ENCODE measurements at regions not wholly inside any gene's neighbourhood (a gene's known extent, or its start where the extent isn't known, plus 50 kb on each side); places are given as distances from the start of the nearest gene placed in this dataset.

DNA sequence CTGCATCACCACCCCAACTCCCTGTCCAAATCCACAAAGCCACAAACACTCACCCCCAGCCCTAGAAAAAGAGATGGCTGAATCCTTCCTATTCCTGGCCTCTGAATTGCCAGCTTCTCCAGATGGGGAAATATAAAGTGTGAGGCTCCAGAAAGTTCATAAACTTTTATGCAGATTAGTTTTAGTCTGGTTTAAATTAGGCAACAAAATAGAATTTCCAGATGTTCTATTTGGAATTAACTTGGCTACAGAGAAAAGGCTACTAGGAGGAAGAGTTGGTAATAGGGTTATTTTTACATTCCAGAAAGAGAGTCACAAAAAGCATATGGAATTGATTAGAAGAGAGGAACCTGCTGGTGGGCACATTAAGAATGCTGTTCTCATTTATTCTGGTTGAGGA is 56.0 kb downstream of the EN1 start:
- DNase-seq (ENCODE audit: extremely low read depth in 1 of 11, low read depth in 9 of 11, low spot score in 4 of 11) = no peak

DNA sequence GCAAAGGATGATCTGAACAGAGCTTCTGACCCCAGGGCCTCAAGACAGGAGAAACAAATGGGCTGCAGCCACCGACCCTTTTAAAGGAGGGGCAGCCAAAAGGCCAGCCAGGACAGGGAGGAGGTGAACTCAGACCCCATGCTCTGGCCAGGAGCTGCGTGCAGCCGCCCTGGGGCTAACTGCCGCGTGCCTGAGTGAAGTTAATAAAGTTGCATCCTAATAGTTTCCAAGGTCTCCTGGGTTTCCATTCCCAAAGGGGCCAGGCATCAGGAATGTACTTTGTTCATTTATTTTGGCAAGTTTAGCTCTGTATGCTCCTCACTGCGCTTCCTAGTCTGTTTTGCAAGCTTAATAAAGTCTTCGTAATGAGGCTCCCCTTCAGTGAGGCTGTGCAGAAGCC is 60.7 kb downstream of the EN1 start:
- no peak for DNase-seq (ENCODE audit: extremely low read depth in 1 of 11, low read depth in 9 of 11, low spot score in 4 of 11)

DNA sequence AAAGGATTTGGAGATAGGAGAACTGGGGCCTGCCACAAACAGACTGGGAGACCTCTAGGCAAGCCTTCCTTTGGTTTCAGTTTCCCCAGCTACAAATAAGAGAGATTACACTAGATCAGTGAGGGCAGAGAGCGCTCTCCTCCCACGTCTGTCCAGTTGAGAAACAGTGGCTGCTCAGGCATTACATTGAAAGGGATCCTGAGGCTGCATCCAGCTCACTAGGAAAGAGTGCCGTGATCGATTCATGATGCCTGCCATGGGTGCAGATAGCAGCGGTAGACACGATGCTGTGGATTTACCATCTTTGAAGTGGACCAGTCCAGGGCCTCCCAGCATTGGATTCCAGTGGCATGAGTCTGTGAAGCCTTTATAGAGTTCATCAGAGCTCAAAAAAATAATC is 62.6 kb downstream of the EN1 start:
- no peak for DNase-seq (ENCODE audit: extremely low read depth in 1 of 11, low read depth in 9 of 11, low spot score in 4 of 11)

DNA sequence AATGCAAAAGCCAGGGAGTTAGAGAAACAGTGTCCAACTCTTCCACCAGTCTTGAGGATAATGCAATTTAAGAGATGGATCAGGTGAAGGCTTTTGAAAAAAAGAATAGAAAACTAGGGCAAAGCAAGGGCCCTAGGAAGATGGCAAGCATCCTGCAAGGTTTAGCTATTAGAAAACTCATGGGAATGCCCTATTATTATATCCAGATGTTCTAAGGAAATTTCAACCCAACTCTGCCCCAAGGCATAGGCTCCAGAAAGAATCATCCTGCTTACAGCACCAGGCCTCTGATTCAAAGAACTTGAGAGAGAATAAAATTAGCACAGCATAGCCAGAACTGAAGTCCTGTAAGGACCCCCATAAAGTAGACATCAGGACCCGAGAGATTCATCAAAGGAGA is 68.1 kb downstream of the EN1 start:
- DNase-seq (ENCODE audit: extremely low read depth in 1 of 11, low read depth in 9 of 11, low spot score in 4 of 11) = no peak

DNA sequence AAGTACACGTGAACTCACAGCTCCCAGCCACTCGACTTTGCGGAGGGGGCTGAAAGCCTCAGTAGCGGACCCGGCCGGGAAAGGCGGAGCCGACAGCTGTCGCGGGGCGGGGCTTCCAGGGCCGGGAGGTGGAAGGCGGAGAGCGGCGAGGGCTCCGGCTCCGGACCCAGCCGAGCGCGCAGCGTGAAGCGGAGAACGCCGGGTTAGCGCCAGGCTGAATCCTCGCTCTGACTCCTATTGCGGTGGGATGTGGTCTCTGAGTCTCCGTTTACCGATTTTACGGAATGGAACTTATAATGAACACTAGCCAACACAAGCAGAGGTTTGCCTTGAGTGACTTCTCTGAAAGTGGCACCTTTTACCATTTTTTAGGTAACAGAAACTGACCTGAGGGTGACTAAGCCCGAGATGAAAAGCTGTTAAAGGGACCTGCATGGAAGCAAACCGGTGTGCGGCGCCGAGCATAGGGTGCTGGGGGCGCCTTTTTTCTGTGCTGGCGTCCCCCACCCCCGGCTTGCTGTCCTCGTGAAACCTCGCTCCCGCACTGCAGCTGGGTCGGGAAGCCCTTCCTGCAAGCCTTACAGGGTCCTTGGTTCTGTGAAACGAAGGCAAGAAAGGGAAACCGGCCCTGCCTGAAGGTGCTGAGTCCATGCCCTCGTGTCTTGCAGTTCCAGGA is 72.9 kb downstream of the EN1 start:
- peak in 7 of 11 donors; percentile 17 to 36 (median 29) for DNase-seq (ENCODE audit: extremely low read depth in 1 of 11, low read depth in 9 of 11, low spot score in 4 of 11)

DNA sequence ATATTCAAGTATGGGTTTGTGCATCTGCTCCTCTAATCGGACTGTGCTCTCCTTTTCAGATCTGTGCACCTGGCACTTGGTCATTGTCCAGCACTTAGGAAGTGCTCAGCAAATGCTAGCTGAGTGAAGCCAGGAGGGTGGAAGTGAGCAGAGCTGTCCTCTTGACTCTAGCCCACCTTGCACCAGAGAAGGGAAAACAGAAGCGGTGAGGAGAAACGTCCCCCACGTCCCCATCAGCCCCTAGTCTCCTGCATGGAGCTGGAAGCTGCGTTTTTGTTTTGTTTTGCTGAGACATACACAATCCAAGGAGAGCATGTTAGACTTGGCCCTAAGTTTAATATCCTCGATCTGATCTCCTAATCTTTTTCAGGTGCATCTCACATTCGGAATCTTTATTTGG is 73.6 kb downstream of the EN1 start:
- no peak for DNase-seq (ENCODE audit: extremely low read depth in 1 of 11, low read depth in 9 of 11, low spot score in 4 of 11)

DNA sequence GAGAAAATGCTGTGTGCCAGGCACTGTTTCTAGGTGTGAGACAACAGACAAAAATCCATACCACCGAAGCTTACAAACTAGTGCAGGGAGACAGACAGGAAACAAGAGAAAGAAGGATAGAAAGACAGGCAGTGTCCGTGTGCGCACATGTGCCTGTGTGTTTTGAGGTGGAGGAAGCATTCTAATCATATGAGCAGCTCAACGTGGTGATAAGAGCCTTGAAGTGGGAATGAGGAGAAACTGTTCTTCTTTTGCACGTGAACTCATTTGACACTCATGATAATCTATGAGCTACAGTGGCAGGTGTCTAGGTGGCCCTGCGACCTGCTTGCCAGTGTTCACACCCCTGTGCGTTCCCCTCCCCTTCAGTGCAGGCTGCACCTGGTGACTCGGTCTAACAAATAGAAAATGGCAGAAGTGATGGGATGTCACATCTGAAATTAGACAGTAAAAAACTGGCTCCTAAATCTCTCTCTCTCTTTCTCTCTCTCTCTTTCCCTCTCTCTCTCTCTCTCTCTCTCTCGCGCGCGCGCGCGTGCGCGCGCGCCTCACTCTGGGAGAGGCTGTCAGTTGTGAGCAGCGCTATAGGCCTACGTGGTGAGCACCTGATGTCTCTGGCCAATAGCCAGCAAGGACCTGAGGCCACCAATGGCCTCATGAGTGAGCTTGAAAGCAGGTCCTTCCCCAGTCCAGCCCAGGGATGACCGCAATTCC is 74.8 kb downstream of the EN1 start:
- DNase-seq (ENCODE audit: extremely low read depth in 1 of 11, low read depth in 9 of 11, low spot score in 4 of 11) = no peak

DNA sequence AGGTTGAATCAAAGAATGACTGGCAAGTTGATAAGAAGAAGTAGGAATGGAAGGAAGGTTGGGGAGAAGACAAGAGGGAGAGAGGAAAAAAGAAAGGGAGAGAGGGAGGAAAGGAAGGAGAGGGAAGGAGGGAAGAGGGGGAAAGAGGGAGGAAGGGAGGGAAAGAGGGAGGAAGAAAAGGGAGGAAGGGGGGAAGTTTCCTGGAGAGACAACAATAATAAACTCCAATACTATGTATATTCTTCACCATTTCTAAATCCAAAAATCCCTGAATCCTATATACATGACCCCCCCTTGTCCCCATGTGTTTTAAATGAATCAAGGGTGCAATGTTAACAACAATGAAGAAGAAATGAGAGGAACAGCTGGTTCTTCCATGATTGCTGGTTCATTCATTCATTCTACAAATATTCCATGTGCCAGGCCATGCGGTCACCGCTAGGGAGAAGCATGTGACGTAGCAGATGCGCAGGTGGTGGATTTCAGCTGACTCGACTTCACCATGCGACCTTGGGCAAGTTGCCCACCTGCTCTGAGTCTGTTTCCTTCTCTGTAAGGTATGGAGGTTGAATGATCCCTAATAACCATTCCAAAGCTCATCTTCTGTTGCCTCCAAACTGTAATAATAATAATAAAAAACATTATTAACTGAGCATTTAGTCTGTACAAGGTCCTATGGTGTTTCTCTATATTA is 77.6 kb downstream of the EN1 start:
- no peak for DNase-seq (ENCODE audit: extremely low read depth in 1 of 11, low read depth in 9 of 11, low spot score in 4 of 11)

DNA sequence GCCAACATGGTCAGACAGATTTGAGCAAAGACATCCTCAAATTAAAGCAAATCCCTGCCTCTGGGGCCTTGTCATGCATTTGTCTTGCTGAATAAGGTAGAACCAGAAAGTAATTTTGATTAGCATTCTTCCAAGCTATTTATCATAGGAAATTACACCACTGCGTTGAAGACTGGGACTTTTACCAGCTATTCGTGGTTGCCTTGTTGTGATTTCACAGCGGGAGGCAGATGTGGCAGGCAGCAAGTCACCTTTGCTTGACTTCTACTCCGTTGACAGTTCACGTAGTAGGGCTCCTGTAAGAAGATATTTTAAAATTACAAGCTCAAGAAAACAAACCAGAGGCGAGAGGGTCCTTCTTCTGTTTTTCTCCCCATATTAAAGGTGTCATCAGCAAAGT is 80.6 kb downstream of the EN1 start:
- DNase-seq (ENCODE audit: extremely low read depth in 1 of 11, low read depth in 9 of 11, low spot score in 4 of 11) = no peak

DNA sequence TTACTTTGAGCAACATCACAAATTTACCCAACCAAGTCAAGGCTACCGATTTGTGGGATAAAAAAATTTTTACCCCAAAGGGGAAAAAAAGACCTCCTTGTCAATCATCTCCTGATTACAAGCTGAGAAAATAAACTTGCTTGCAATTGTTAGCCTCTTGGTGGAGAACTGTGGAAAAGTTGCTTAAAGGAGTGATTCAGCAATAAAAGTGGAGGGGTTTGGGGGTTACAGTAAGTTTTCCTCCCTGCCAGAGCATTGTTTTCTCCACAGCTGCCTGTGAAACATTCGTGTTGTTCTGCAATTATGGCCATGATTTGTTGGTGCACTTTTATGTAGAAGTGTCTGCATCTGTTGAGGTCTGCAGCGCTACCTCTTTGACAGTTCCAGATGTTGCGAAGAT is 82.6 kb downstream of the EN1 start:
- no peak for DNase-seq (ENCODE audit: extremely low read depth in 1 of 11, low read depth in 9 of 11, low spot score in 4 of 11)

DNA sequence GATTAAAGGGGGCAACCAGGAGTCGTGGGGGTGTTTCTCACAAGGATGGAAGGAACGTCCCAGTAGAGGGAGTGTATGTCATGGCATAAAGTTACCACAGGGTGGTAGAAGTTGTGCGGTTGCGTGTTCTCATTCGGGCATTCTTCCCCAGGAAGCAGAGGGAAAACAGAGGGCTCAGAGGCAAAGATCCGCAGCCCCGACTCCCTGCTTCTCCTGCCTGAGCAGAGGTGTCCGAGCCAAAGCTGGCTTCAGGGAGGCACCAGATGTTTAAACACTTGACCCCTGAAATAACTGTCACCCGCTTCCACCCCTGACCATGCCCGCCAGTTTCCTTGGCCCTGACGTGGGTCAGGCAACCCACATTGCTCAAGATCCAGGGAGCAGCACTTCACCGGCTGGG is 83.7 kb downstream of the EN1 start:
- peak in 1 of 11 donors; percentile 8 for DNase-seq (ENCODE audit: extremely low read depth in 1 of 11, low read depth in 9 of 11, low spot score in 4 of 11)

DNA sequence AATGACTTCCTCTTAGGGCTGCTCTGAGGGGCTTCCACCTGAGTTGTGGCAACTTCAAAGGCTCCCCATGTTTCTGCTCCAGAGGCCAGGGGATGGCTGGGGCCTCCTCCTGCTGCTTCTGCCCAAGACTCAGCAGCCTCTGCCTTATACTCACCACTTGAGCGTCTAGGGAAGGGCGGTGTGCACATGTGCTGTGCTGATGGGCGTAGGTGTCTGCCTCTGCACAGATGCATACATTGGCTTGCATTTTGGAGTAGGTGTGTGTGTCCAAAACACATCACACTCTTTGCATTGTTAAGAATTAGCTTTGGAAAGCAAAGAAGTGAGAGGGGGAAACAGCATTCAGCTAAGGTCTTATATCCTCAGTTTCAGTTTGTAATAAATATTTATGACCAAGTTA is 85.2 kb downstream of the EN1 start:
- no peak for DNase-seq (ENCODE audit: extremely low read depth in 1 of 11, low read depth in 9 of 11, low spot score in 4 of 11)

DNA sequence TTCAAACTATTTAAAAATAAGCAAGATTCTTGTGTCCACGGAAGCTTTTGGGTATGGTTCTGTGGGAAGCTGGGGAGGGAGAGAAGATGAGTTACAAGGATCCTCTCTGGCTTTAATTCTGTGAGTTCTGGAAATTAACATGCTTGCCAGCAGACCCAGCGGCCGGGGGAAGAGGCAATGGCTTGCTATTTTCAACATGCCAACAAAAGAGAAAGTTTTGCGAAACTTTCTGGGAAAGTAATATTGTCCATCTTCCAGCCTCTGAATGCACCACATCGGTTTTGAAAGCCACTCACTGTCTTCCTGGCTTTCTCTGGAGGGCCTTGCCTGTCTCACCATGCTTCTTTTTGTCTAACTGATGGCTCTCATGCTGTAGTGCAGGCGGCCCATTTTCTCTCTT is 85.7 kb downstream of the EN1 start:
- DNase-seq (ENCODE audit: extremely low read depth in 1 of 11, low read depth in 9 of 11, low spot score in 4 of 11) = no peak

DNA sequence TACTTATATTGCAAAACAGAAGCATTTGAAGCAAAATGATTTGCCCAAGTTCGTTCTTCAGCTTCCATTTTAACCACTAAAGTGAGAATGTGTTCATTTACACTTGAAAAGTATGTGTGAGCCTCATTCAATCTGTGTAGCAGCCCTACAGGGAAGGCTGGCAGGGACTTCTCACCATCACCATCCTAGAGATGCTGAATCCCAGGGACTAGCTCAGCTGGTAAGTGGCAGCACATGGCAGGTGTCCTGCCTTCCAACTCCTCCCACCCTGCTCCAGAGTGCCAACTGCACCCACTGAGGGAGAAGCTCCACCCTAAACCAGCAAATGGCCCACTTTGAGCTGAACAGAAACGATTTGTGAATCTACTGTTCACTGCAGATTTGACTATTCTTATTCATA is 91.5 kb downstream of the EN1 start:
- DNase-seq (ENCODE audit: extremely low read depth in 1 of 11, low read depth in 9 of 11, low spot score in 4 of 11) = no peak

DNA sequence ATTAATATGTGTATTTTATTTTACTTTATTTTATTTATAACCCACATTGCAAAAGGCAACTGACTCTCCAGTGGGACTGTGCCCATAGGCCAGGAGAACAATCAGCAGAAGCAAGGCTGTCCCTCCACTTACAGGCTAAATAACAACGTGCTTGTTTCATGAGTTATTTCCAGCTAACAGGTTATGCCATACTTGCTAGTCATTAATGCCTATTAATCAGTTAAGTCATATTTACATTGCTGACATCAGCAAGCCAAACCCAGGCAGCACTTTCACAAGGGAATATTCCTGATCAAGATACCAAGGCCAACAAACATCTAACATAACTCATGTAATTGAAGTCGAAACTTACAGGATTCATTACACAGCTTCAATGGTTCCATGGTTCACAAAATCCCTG is 92.1 kb downstream of the EN1 start:
- DNase-seq (ENCODE audit: extremely low read depth in 1 of 11, low read depth in 9 of 11, low spot score in 4 of 11) = no peak

DNA sequence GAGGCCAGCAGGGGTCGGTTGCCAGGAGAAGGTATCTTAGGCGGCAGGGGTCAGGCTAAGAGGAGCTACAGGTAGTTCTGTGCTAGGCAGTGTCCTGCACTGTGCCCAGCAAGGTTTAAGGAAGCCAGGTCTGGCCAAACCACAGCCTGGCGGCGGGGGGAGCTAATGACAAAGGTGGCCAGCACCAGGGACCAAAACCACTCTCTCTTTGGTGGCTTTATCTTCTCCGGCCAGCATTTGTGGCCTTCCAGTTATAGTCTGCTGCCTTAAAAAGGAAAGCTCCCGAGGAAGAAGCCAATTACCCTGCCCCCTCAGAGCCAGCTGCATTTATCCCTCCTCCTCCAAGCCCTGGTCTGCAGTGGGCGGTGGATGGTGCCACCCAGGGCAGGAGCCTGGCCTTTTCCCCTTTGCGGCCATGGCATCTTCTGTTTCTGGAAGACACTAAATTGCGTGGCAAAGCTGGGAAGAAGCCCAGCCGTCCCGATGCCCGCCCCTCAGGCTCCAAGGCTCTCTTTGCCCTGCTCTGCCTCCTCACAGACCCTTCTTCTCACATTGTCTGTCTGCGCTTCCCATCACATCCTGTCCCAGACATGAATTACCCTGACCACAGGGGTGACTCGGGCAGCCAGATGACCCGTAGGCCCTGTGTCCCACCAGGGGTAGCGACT is 94.6 kb downstream of the EN1 start:
- no peak for DNase-seq (ENCODE audit: extremely low read depth in 1 of 11, low read depth in 9 of 11, low spot score in 4 of 11)

DNA sequence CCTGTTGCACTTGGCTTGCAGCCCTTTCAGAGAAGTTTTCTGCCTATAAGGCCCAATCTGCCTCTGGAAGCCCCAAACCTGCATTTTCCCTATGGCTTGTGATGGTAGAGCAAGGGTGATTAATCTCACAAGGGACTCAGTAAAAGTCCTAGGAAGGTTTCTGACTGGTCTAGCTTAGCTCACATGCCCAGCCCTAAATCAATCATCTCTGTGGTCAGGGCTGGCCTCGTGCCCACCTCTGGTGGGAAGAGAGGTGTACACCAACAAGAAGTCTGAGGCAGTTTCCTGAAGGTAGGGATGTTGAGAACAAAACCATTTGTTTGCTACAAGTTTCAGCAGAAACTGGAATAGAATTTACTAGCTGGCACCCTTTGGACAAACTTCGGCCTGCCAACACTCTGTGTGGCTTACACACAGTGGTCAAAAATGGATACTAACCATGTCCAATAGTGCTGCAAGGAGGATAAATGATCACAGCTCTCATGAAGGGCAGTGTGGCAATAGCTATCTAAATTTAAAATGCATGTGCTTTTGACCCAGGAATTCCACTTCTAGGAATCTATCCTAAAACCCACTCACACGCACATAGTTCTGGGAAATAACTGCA is 96.4 kb downstream of the EN1 start:
- DNase-seq (ENCODE audit: extremely low read depth in 1 of 11, low read depth in 9 of 11, low spot score in 4 of 11) = no peak

DNA sequence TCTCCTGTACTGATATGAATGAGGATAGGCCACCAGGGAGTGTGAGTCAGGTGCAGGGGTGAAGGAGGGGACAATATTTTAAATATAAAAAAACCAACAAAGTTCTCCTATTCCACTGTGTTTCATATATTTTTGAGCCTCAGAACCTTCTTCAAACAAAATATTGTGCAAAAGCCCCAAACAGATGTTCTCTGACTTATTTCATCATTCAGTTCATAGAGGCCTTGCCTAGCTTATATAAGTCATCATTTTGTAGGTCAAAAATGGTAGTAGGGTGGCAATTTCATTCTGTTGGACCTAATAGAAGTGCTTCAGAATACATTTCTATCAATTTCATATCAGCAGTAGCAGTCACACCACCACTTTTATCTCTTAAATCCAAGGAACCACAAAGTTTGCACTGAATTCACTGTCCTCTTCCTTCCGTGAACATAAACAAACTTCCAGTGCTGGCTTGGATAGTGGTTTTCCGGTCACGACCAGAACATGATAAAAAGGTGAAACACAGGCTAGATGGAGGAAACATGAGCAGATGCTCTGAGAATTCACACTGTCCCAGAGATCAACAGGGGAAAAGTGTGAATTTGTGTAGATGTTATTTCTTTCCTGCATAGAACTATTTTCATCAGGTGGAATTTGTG is 99.1 kb downstream of the EN1 start:
- DNase-seq (ENCODE audit: extremely low read depth in 1 of 11, low read depth in 9 of 11, low spot score in 4 of 11) = no peak

DNA sequence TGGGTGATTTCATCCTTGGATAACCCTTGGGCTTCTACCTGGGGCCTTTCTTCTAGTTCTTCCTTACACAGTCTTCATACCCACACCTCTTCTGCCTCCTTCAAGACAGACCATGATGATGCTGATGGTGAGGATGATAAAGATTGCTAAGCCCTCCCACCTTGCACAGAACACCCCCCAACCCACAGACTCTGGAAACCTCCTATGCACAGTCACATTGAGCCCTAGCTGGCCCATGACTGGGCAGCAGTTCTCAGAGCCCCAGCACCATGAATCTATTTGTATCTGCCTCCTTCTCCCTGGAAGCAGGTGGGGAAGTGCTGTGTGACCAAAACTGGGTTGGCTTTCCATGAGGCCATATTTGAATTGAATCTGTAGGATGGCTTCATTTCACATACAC is 99.8 kb downstream of the EN1 start:
- no peak for DNase-seq (ENCODE audit: extremely low read depth in 1 of 11, low read depth in 9 of 11, low spot score in 4 of 11)

Measured in renal cortex interstitium (tissue), 11 donors.